HL-60 (cell line): ENCODE measurements at regions not wholly inside any gene's neighbourhood (a gene's known extent, or its start where the extent isn't known, plus 50 kb on each side); places are given as distances from the start of the nearest gene placed in this dataset.
A peak's percentile ranks its signal among the peaks of the same experiment; 100 is the strongest.

Source experiments
- DNase-seq, 2 experiments: peaks; one replicate each; pipeline ENCODE4 v3.0.0-alpha.2; 2010 to 2020; ENCODE audit warnings: low read depth in 1 of 2, low spot score in 1 of 2
- H3K27ac ChIP-seq: fragments of 250-450 bp; sonication (Bioruptor Pico); replicated peaks from 2 replicates; pipeline ENCODE4 v1.5.1; 2020; ENCODE audit warnings: mild to moderate bottlenecking, moderate library complexity
- H3K27me3 ChIP-seq: fragments of 250-450 bp; sonication (Bioruptor Pico); 2 replicates; pipeline ENCODE4 v1.5.1; 2021; ENCODE audit warnings: mild to moderate bottlenecking, moderate library complexity; ENCODE audit not compliant: insufficient read depth, poor library complexity, severe bottlenecking
- H3K4me3 ChIP-seq: replicated peaks from 2 replicates; pipeline ENCODE4 v1.5.1; 2011; ENCODE audit warnings: mild to moderate bottlenecking, control low read depth, low read length; ENCODE audit not compliant: insufficient read depth
- CTCF ChIP-seq: IDR thresholded peaks from one replicate; pipeline ENCODE4 v1.5.1; 2011; ENCODE audit warnings: low read length, control low read depth, inconsistent platforms; ENCODE audit not compliant: insufficient read depth
- GABPA ChIP-seq: IDR thresholded peaks from 2 replicates; pipeline ENCODE4 v1.6.1; 2012; ENCODE audit warnings: low read depth
- POLR2AphosphoS5 ChIP-seq: IDR thresholded peaks from 2 replicates; pipeline ENCODE4 v1.6.1; 2012; ENCODE audit warnings: low read depth
- REST ChIP-seq: IDR thresholded peaks from 2 replicates; pipeline ENCODE4 v1.6.1; 2012; ENCODE audit warnings: low read depth; ENCODE audit not compliant: insufficient replicate concordance
- SPI1 ChIP-seq: IDR thresholded peaks from 2 replicates; pipeline ENCODE4 v1.6.1; 2012; ENCODE audit warnings: low read depth, mild to moderate bottlenecking, borderline replicate concordance

GRCh38 chr7:98745722-98746318 is 124.0 kb downstream of the TMEM130 start:
- peak; percentile 35 to 55 for DNase-seq

GRCh38 chr7:98748090-98748489 is 121.7 kb downstream of the TMEM130 start:
- no peaks in the 10 kb centered on the region for H3K27me3 ChIP-seq
- H3K4me3 ChIP-seq = no peak overlapping the region
- no peak for DNase-seq
- no peak for TF ChIP-seq CTCF
- TF ChIP-seq POLR2AphosphoS5 = no peak
- TF ChIP-seq REST = no peak
- no peak for TF ChIP-seq SPI1
- no peak for TF ChIP-seq GABPA
- no peak overlapping the region for H3K27ac ChIP-seq

More at GRCh38 chr7:98745722-98746318, 124.0 kb downstream of the TMEM130 start:
- Histone ChIP-seq H3K4me3 (no peak overlapping the region), H3K27ac (no peak overlapping the region), H3K27me3 (no peaks in the 10 kb centered on the region)
- TF ChIP-seq REST (no peak), SPI1 (no peak), CTCF (peak; percentile 71), GABPA (no peak), POLR2AphosphoS5 (no peak)

- TF ChIP-seq GABPA (no peak), POLR2AphosphoS5 (no peak), REST (no peak), SPI1 (no peak), CTCF (no peak)
- no peak overlapping the region for H3K4me3 ChIP-seq
Observed at GRCh38 chr7:98753176-98753575, 116.6 kb downstream of the TMEM130 start.

More at GRCh38 chr7:98753176-98753575, 116.6 kb downstream of the TMEM130 start:
- DNase-seq = no peak
- Histone ChIP-seq H3K27me3 (no peaks in the 10 kb centered on the region), H3K27ac (no peak overlapping the region)
